ENCODE measurements at regions not wholly inside any gene's neighbourhood (a gene's known extent, or its start where the extent isn't known, plus 50 kb on each side); places are given as distances from the start of the nearest gene placed in this dataset.
A peak's percentile ranks its signal among the peaks of the same experiment; 100 is the strongest.

DNA sequence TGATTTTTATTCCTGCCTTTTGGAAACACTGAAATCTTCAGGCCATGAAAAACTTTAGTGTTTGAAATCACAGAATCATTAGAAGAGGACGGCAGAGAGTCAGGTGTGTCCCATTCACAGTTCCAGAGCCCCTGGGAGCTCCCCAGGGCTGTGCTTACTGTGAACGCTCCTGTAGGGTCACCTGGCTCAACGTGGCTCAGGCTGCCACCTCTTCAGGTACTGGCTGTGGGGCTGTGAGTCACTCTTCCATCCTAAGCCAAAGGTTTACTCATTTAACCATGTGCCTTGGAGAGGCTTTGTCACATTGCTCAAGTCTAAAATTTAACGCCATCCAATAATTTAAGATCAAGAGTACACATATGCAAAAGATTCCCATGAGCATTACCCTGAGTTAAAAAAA lies 50.2 kb upstream of the FSTL4 start:
- Histone ChIP-seq H2BK120ac (replicated peaks; ENCODE audit: low read depth, low read length) (no peak overlapping the region), H3K14ac (ENCODE audit: insufficient read length) (no peak overlapping the region), H3K27me3 (replicated peaks in 1 of 4; ENCODE audit: control insufficient read depth in 3 of 4, extremely low read depth in 1 of 4, insufficient read depth in 3 of 4, low read length in 3 of 4) (no peaks in the 10 kb centered on the region), H3K36me3 (ENCODE audit: control insufficient read depth in 2 of 4, insufficient read depth in 4 of 4, low read length in 3 of 4) (no peaks in the 10 kb centered on the region), H2BK20ac (ENCODE audit: low read length) (no peak overlapping the region), H4K20me1 (replicated peaks in 1 of 2; ENCODE audit: control insufficient read depth in 1 of 2, insufficient read depth in 2 of 2, low read length in 2 of 2) (no peaks in the 10 kb centered on the region), H4K5ac (ENCODE audit: insufficient read length, low read depth, low read length) (no peak overlapping the region), H4K91ac (replicated peaks; ENCODE audit: insufficient read length, low read length) (no peak overlapping the region), H2AFZ (ENCODE audit: low read length) (no peak overlapping the region), H3K18ac (ENCODE audit: extremely low read depth, low read length) (no peak overlapping the region), H3K56ac (replicated peaks; ENCODE audit: insufficient read length, low read depth, low read length) (no peak overlapping the region), H3K9me3 (ENCODE audit: insufficient read depth in 2 of 2, low read depth in 1 of 2, low read length in 1 of 2) (no peaks in the 10 kb centered on the region), H4K8ac (ENCODE audit: extremely low read depth, insufficient read depth, low read length) (no peak overlapping the region), H3K79me2 (ENCODE audit: control insufficient read depth in 1 of 2, insufficient read depth in 2 of 2, low read length in 2 of 2) (no peaks in the 10 kb centered on the region), H3K23ac (ENCODE audit: insufficient read length) (no peak overlapping the region), H2BK5ac (ENCODE audit: low read depth, low read length) (no peak overlapping the region), H3K4me1 (replicated peaks in 1 of 4; ENCODE audit: control insufficient read depth in 3 of 4, insufficient read depth in 4 of 4, low read length in 3 of 4) (no peaks in the 10 kb centered on the region), H3K9ac (replicated peaks in 1 of 4; ENCODE audit: extremely low read depth in 1 of 4, low read depth in 3 of 4, low read length in 3 of 4) (no peak overlapping the region), H3K27ac (ENCODE audit: low read depth, low read length) (no peak overlapping the region), H3K23me2 (ENCODE audit: low read depth, low read length) (no peaks in the 10 kb centered on the region), H3K4me3 (ENCODE audit: extremely low read depth in 1 of 4, insufficient read depth in 2 of 4, low read depth in 3 of 4, low read length in 4 of 4) (no peak overlapping the region), H2BK15ac (ENCODE audit: low read length) (no peak overlapping the region), H2AK5ac (ENCODE audit: low read depth, low read length) (no peak overlapping the region), H3K79me1 (ENCODE audit: low read depth, low read length) (no peaks in the 10 kb centered on the region), H3K4ac (replicated peaks; ENCODE audit: insufficient read length, low read depth, low read length) (no peak overlapping the region), H3K4me2 (ENCODE audit: insufficient read depth in 1 of 2, low read depth in 2 of 2, low read length in 2 of 2) (no peak overlapping the region), H2BK12ac (ENCODE audit: low read depth, low read length) (no peak overlapping the region)
- TF ChIP-seq CREB1 (IDR thresholded peaks at IDR 0.05), result no peak
- no peak for FAIRE-seq
- CTCF ChIA-PET (ENCODE audit: partially characterized antibody), result interaction anchor here (0.9 to 1.7 kb wide), 4 partner anchors 92 to 239 kb away, joined by 3 to 5 read pairs (median 4); no protein-coding TSS in a partner anchor
- POLR2A ChIA-PET (ENCODE audit: partially characterized antibody), result no interaction called here
- 74% methylated on average over 4 of the region's 4 CpGs; no CpG with 5 or more reads in 1 of the 2 experiments for WGBS, 2 experiments (ENCODE audit: extremely low coverage in 1 of 2, insufficient coverage in 1 of 2, insufficient read length in 1 of 2, insufficient replicate concordance in 2 of 2, low coverage in 1 of 2, low lambda C conversion rate in 2 of 2, missing lambda C conversion rate in 1 of 2)
- peak in 1 of 2 experiments; percentile 27 for DNase-seq (ENCODE audit: low read depth in 1 of 2, low spot score in 2 of 2)
